ENCODE measurements at regions not wholly inside any gene's neighbourhood (a gene's known extent, or its start where the extent isn't known, plus 50 kb on each side); places are given as distances from the start of the nearest gene placed in this dataset.

DNA sequence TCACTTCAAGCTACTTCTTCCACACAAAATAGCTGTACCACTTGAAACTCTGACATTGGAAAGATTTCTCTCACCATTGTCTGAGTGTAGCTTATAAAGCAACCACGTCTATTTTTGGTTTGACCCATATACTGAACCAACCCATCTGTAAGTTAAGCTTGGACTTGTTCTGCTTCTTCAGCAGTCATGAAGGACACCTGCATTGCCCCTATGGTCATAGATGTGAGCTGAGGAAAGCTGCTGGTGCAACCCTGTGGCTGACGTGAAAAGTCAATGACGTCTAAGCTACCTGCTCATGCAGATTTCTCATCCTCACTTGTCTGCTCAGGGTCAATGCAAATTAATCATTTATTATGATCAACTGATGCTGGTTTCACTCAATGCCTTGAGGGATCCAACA lies 417.4 kb downstream of the CETN3 start:
- DNase-seq (ENCODE audit: low read depth, low spot score), result no peak

- no peak for DNase-seq (ENCODE audit: low read depth, low spot score)
These were observed 418.0 kb downstream of the CETN3 start for GRCh38 chr5:89991592-89991991.

DNA sequence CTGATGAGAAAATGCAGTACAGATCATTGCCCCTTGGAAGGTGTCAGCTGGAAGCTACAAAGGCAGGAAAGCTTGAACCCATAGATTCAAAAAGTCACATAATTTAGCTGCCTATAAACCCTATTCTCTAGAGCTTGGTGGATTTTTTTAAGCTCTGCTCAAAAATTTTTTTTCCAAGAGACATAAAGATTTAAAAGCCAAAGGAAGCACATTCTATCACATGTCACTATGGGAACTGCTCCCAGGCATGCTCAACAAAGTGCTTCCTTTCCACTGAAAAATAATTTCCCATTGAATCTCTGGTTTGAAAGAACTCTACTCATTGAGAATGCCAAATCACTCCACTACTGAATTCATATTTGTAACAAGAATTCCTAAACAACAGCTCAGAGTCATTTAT lies 419.8 kb downstream of the CETN3 start:
- DNase-seq (ENCODE audit: low read depth, low spot score), result no peak

DNA sequence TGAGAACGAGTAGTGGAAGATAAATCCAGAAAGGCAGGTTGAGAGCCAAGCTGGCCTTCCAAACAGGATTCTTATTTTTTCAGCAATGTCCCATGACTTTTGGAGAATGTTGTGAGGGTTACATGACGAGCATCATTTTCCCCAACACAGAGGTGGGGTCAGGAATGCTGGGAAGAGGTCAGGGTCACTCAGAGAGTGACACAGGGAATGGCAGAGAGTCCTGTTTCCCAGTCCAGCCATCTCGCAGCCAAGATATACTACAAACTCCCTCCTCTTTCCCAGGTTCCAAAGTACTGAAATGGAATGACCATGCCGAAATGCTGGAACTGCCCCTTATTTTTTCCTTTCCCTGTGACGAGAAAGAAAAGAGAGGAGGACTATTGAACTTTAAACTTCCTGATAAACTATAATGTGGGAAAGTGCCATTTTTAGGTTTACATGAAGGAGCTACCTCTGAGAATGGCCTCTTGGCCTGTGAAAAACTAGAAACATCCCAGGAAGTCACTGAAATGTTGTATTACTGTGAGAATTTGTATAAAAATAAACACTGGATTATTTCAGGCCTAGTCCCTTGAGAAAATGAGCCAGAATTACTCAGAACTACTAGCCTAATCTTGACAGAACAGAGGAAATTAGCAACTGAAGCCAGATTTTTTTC lies 420.4 kb downstream of the CETN3 start:
- DNase-seq (ENCODE audit: low read depth, low spot score), result no peak

DNA sequence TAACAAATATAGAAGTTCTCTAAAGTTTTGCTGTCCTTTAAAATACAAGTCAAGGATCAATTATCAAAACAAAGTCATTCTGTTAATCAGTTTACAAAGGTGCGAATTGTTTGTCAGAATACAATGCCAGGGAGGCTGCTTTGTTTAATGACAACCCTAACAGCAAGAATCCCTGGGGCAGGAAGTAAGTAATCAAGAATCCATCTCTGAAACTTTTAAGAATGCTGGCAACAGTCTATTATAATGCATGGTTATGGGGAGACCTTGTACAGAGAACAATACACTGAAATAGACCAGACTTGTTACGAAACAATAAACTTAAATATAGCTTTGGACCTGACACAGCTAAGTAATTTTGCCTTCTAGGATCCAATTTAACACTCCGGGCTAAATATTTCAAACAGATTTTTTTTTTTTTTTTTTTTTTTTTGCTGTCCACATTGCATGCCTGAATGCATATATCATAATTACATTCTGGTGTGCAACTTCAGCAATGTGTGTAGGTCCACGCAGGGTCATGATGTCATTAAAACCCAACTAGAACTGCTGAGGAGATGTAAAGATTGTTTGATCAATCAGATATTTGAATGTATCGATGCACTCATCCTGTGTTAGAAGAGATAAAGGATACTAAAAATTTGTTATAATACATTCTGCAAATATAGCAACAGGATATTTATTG lies 421.3 kb downstream of the CETN3 start:
- DNase-seq (ENCODE audit: low read depth, low spot score), result no peak

DNA sequence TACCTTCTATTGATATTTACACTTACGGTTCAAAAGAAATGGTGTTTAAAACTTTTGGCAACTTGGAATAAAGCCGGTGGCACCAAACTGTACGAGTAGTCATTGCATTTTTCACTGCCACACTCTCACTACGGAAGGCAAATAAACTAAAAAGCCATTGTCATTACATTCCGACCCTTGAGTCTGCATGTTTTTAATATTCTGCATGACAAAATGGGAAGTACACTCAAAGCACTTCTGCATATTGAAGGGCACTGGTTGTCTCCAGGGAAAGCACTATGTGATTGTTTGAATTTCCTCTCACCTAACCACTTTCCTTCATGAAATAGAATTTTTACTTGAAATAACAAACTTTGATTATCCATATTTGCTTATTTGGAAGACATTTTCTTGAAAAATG lies 426.3 kb downstream of the CETN3 start:
- DNase-seq (ENCODE audit: low read depth, low spot score), result no peak

DNA sequence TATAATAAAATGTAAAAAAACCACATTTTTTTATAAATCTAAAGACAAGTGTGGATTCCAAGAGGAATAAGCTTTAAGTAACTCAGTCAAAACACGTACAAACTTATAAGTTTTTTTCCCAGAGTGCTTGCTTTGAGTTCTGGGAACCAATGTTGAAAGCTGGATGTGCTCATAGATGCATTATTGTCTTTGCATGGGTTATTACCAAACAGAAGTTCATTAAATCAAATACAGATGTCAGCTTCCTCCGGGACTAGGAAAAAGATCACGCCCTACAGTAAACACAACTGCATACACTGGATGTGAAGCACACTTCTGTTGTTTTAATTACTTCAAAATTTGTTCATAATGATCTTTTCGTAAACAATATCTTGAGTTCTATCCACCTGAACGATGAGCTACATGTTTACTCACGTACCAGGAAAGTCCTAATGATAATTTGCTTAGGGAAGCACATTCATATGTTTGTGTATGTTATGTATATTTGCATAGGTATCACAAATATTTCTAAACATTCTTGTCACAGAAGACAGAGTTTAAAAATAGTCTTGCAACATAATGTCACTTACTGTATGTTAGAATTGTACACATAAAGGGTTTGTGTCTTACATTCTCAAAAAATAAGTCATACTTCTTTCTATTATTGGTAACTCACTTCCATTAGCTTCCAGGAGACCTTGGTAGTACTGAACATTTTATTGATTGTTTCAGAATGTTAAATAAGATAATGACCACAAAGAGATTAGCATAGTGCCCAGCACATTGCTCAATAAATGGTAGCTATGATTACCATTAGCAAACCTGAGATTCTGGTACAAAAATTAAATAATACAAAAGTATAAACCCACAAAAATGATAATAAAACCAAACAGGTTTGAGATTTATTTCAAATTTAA lies 427.4 kb downstream of the CETN3 start:
- no peak for DNase-seq (ENCODE audit: low read depth, low spot score)

DNA sequence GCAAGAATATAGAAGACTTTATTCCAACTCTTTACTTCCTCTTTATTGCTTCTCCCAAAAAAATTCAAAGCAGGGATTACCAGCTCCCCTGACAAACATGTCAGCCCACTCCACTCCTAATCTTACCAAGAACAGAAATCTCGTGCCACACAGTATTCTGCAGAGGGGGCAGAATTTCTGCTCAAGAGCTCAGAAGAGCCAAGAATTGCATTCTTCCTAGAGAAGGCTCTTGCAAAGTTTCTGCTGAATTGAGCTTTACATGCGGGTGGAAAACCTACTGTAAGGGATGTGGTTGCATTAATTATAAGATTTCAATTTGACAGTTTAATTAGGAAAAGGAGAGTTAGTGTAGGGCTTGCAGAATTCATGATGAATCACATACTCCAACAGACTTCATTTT lies 428.5 kb downstream of the CETN3 start:
- no peak for DNase-seq (ENCODE audit: low read depth, low spot score)

DNA sequence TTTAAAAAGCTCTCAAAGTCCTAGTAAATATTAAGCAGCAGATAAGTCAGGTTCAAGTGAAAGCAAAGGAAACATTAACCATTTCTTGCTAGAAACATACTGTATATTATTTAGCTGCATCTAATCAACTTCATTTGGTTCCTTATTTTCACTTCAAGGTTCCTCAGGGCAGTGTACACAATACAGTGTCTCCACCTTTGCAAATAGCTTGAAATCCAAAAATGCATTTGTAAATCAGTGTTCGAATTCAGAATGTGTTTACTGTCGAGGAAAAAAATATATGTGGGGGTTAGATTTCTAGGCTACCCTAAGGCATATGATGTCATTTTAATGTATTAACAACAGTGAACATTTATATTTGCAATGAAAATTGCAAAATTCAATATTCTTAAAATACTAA lies 436.0 kb downstream of the CETN3 start:
- no peak for DNase-seq (ENCODE audit: low read depth, low spot score)

- DNase-seq (ENCODE audit: low read depth, low spot score), result no peak
These were observed 436.7 kb downstream of the CETN3 start for GRCh38 chr5:89972901-89973300.

DNA sequence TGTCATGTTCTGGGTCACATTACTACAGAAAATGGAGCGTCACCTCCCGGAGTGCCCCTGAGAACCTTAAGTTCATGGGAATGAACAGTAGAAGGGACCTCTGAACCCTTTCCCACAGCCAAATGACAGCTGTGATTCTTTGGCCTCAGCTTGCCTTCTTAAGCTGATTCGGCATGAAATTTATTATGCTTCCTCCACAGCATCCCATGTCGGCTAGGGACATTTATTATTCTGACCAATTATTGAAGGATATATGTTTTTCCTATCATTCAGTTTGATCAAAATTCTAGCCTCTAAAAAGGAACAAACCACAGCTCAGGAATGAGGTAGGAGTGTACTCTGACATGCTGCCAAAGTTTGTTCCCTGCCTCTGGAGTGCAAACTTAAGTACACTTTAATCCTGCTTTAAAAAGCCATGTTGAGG lies 440.6 kb downstream of the CETN3 start:
- no peak for DNase-seq (ENCODE audit: low read depth, low spot score)

GRCh38 chr5:89967771-89968444 lies 441.6 kb downstream of the CETN3 start:
- no peak for DNase-seq (ENCODE audit: low read depth, low spot score)

DNA sequence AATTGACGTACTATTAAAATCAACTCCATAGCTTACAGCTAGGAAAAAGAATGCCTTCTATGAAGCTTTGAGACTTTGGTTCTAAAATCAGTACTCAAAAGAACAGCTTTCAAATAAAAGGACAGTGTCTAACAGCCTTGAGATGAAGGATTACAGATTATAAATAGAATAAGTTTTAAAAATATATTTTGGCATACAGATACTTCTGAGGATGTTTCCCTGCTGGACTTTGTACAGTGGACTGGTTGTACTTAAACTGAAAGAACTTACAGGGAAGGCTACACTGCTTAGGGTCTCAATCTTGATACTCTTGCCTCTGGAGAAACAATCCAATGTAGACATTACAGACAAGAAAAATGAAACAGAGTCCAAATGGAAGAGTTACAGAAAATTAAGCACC lies 452.7 kb downstream of the CETN3 start:
- no peak for DNase-seq (ENCODE audit: low read depth, low spot score)

DNA sequence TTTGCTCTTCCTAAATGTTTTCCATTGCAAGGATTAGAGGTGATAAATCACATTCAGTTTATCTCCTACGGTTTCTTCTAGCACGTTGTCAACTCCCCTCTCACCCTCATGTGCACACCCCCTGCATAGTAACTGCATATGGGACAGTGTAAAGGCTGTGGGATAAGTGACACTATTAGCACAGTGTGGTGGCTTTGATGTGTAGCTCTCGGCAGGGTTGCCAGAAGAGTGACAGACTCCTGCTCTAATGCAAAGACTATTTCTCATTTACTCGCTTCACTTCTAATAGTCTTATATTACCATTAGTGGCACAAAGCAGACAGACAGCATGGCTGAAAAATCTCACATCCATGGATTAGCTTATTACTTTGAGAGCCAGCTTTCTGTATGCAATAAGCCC lies 454.6 kb downstream of the CETN3 start:
- DNase-seq (ENCODE audit: low read depth, low spot score), result no peak

- DNase-seq (ENCODE audit: low read depth, low spot score), result no peak
These were observed 457.7 kb downstream of the CETN3 start for GRCh38 chr5:89951876-89952275.

DNA sequence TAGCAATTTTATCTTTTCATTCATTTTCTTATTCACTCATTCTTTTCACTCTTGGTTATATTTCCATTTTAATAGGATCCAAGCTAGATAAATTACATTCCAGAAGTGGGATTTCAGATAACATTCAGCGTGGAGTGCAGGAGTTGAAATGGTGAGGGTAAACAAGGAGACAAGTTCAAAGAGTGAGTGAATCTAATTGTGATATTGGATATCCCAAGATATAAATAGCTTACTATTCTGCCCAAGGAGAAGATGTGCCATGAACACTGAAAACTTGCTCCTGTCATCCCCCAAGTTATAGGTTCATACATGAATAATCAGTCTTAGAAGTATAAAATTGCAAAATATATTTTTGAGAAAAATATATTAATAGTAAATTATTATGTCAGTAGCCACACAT lies 459.3 kb downstream of the CETN3 start:
- DNase-seq (ENCODE audit: low read depth, low spot score), result no peak

DNA sequence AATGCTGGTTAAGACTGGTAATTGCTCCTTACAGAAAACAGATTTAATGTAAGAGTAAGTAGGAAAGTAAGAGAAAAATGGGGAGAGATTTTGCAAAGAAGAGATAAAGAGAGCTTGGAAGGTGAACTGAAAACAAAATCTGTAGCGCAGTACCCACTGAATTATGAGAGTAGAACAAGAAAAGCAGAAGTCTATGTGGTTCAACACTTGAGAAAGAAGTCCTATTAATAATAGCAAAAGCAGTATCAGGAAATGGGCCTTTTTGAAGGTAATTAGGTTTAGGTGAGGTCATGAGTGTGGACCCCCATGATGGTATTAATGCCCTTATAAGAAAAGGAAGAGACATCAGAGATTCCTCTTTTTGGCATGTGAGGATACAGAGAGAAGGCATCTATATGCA lies 460.6 kb downstream of the CETN3 start:
- DNase-seq (ENCODE audit: low read depth, low spot score), result no peak

DNA sequence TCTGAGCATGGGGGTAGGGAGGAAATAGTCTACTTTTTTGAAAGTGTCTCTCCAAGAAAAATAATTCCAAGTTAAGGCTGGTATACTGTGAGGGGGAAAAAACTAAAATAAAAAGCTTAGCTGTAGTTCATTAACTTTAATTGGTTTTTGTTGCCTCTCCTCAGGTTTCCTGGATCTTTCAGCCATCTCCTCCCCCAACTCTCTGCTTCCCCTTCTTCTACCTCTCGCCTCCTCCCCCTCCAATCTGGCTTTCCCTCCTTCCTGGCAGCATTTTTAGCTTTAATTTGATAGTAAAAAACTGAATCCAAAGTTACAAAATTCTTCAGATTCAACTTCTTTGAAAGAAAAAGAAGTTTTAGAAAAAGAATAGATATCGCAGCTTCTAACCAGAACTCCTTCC lies 462.6 kb downstream of the CETN3 start:
- no peak for DNase-seq (ENCODE audit: low read depth, low spot score)

- no peak for DNase-seq (ENCODE audit: low read depth, low spot score)
These were observed 463.0 kb downstream of the CETN3 start for GRCh38 chr5:89946508-89946907.

DNA sequence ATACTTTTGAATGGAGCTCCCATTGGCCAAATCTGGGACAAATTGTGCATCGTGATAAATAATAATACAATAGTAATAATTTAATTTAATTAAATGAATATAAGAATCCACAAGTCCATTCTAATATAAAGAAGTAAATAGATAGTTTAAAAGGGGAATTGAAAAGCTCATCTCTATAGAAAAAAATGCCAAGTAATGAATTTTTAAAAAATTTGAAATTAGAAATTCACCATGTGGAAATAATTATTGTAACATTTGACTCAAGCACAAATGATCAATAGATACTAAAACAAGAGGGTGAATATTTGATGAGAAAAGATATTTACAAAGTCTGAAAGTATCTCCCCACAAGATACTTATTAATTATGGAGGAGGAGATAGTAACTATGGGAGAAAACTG lies 467.4 kb downstream of the CETN3 start:
- DNase-seq (ENCODE audit: low read depth, low spot score), result no peak

DNA sequence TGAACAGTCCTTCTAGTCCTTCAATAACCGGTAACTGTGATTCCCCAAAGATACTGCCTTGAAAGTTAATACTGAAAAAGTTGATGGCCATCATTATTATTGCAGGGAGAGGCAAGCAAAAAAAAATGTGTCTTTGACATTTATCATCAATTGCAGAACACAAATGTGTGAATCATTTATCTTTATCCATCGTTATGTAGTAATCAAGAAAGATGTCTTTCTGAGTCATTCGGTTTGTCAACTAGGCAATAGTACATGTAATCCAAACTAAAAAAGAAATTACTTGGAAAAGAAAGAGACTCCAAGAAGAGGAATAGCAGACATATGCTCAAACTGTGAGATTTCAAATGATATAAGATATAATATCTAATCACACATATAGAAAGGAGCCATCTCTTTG lies 473.0 kb downstream of the CETN3 start:
- no peak for DNase-seq (ENCODE audit: low read depth, low spot score)

DNA sequence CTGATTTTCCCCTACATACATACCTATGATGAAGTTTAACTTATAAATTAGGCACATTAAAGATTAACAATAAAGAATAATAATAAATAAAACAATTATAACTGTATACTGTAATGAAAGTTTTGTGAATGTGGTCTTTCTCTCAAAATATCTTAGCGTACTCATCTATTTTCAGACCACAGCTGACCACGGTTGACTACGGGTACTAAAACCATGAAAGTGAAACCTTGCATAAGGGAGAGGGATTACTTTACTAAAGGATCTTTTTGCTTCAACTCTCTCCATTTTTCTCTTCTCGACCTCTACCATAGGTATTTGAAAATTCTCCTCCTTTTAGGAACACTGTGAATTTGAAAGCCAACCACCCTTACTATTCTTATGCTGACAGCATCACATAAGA lies 475.5 kb downstream of the CETN3 start:
- DNase-seq (ENCODE audit: low read depth, low spot score), result no peak

Measured in pulmonary artery endothelial cell (primary cell).